Epidermal melanocyte (primary cell): ENCODE measurements at regions not wholly inside any gene's neighbourhood (a gene's known extent, or its start where the extent isn't known, plus 50 kb on each side); places are given as distances from the start of the nearest gene placed in this dataset.
A peak's percentile ranks its signal among the peaks of the same experiment; 100 is the strongest.
"Not testable (repeated sequence)": the region's sequence is repeated elsewhere in the genome, so short reads cannot be mapped to it uniquely, and the experiment has no call there.

Source experiments
- DNase-seq: peaks from one replicate; pipeline ENCODE4 v3.0.0; 2011; ENCODE audit warnings: low spot score; ENCODE audit not compliant: insufficient read length

- DNase-seq, result no peak
These were observed 55.9 kb upstream of the ALB start for GRCh38 chr4:73348185-73348584.

- DNase-seq, result no peak
These were observed 56.6 kb upstream of the ALB start for GRCh38 chr4:73347497-73347896.

DNA sequence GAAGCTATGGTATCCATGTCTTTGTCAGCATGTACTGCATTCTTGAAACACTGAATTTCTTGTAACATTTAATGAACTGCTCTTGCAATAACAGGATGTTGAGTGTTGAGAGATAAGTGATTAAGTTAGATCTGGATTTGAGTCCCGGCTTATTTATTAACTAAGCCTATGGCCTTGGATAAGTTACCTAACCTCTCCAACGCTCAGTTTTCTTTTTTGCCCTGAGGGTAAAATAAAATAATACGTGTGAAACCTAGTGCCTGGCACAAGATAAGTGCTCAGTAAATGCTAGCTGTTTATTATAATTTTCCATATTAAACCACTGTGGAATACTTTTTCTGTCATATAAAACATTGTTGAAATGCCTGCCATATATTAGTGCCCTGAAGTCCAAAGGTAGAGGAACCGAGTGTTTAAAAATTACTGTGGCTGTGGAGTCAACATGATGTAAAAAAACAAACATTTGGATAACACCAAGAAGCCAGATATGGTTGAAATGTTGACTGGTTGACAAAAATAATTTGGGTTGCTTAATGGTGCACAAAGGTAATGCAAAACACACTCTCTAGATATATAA is 58.6 kb upstream of the ALB start:
- DNase-seq, result no peak

DNA sequence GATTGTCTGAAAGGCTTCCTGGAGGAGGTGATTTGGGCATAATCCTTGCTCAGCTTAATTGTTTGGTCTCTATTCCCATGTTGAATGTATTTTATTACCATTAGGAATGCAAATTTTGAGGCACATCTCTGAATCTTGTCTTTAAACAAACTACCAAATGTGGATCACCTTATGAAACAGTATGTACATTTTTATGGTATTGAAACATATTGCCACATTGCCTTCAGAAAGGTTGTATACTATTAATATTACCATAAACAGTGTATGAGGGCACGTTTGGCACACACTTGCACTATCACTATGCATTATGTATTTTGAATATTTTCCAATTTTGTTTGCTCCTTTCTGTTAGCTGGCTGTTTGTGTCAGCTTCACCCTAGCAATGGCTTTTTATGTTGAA is 60.0 kb upstream of the ALB start:
- no peak for DNase-seq

GRCh38 chr4:73343432-73343831 is 60.7 kb upstream of the ALB start:
- no peak for DNase-seq

DNA sequence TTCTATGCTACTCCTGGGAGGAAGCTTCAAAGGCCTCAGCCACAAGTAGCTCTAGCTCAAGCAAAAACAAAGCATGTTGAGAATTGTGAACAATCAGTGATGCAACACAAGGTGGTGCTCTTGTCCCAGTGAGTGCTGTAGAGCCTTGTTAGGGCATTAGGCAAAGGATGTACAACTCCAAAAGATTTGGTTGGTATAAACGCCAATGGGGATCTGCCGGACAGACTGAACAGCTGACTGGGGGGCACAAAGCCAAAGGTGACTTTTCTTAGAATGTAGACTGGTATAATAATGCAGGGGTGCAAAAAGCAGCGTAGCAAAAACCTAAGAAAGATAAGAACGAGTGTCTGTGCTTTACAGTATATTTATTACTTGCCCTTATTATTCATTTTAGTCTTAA is 62.6 kb upstream of the ALB start:
- peak; percentile 26 for DNase-seq

- DNase-seq, result no peak
These were observed 63.2 kb upstream of the ALB start for GRCh38 chr4:73340917-73341316.

- DNase-seq, result no peak
These were observed 68.4 kb upstream of the ALB start for GRCh38 chr4:73335679-73336078.

DNA sequence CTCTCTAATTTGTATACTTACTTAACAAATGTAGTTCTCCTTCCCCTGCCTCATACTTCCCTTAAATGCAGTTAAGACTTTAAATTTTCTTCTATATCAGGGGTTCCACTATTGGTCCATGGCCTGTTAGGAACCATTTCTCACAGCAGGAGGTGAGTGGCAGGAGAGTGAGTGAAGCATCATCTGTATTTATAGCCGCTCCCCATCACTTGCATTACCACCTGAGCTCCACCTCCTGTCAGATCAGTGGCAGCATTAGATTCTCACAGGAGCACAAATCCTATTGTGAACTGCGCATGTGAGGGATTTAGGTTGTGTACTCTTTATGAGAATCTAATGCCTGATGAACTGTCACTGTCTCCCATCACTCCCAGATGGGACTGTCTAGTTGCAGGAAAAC is 72.1 kb upstream of the ALB start:
- not testable (repeated sequence) for DNase-seq

GRCh38 chr4:73329300-73329699 is 70.7 kb upstream of the ANKRD17 start:
- no peak for DNase-seq

DNA sequence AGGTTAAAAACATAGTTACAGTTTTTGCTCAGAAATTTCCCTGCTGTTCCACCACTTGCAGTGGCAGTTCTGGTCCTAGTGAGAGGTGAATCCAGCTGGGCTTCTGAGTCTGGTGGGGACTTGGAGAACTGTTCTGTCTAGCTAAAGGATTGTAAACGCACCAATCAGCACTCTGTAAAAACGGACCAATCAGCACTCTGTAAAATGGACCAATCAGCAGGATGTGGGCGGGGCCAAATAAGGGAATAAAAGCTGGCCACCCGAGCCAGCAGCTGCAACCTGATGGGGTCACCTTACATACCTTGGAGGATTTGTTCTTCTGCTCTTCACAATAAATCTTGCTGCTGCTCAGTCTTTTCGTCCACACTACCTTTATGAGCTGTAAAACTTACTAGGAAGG is 67.2 kb upstream of the ANKRD17 start:
- not testable (repeated sequence) for DNase-seq

DNA sequence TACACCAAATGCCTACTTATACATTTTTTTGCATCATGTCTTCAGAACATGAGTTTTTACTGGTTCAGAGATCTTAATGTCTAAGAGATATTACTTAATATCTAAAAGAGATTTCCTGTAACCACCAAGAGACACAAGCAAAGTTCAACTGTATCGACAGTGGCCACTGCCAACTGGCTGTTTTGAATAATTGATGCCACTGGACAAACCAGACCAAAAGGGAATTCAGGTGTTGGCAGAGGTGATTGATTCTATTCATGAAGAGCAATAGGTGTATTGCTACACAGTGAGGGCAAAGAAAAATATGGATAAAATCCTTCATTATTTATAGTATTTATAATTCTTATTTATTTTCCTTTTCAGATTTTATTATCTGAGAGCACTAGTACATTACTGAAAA is 58.5 kb upstream of the ANKRD17 start:
- DNase-seq, result no peak

- DNase-seq, result no peak
These were observed 56.5 kb upstream of the ANKRD17 start for GRCh38 chr4:73315091-73315490.

- DNase-seq, result no peak
These were observed 54.4 kb upstream of the ANKRD17 start for GRCh38 chr4:73312967-73313366.

DNA sequence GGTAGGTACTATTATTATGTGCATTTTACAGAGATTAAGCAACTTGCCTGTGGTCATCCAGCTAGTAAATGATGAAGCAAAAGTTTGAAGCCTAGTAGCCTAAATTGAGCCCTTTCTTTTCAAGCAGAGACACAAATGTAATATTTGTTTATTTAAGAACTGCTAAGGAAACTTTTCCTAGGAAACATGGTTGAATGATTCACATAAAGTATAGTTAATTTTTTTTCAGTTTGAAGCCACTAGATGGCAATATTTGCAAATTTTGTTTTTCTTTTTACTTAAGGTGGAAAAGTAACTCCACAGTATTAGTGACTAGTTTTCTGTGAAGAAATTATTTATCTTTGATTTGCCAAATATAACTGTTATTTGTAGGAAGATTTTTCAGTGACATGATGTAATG is 52.8 kb upstream of the ANKRD17 start:
- no peak for DNase-seq

- no peak for DNase-seq
These were observed 50.6 kb upstream of the ANKRD17 start for GRCh38 chr4:73309211-73309610.
